Endothelial cell of umbilical vein (primary cell): ENCODE measurements at regions not wholly inside any gene's neighbourhood (a gene's known extent, or its start where the extent isn't known, plus 50 kb on each side); places are given as distances from the start of the nearest gene placed in this dataset.

ENCODE experiments used
- CTCF ChIP-seq, 2 donors: IDR thresholded peaks; 1 replicate in 1 of 2; 2 replicates in 1 of 2; pipeline ENCODE4 v1.5.1; 2011; ENCODE audit warnings: low read length in 2 of 2, mild to moderate bottlenecking in 2 of 2, moderate library complexity in 2 of 2, control low read depth in 1 of 2, inconsistent platforms in 1 of 2, low read depth in 1 of 2; ENCODE audit not compliant: insufficient read depth in 1 of 2; ENCODE audit errors: extremely low read depth in 1 of 2
- EZH2 ChIP-seq: IDR thresholded peaks from 2 replicates; pipeline ENCODE4 v1.6.1; 2012; ENCODE audit warnings: borderline replicate concordance, low read depth, mild to moderate bottlenecking, moderate library complexity, low read length, inconsistent platforms; ENCODE audit not compliant: severe bottlenecking
- FOS ChIP-seq: IDR thresholded peaks from 2 replicates; pipeline ENCODE4 v1.6.1; 2011; ENCODE audit warnings: mild to moderate bottlenecking, low read length, moderate library complexity, borderline replicate concordance; ENCODE audit not compliant: insufficient read depth
- POLR2A ChIP-seq: IDR thresholded peaks from 2 replicates; pipeline ENCODE4 v1.6.1; 2012; ENCODE audit warnings: low read depth, mild to moderate bottlenecking, control low read depth, low read length

DNA sequence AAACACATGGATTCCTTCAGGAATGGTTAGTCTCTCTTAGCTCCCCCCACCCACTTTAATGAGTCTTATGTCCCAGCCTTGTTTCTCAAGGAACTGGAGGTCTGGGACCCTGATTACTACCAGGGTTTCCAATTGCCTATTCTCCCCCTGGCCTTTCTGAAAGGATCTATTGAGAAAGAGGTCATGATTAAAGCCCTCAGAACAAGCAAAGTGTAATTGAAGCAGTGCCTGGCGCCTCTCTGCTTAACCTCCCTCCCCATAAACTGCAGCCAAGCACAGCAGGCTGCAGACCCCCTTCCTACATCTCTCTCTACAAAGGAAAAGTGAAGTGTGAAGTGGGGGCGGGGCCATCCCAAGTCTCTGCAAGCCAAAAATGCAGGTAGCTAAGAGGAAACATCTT lies 159.7 kb upstream of the CDH11 start:
- no peak for TF ChIP-seq POLR2A
- TF ChIP-seq CTCF (IDR thresholded peaks at IDR 0.05; ENCODE audit: extremely low read depth in 1 of 2, insufficient read depth in 1 of 2, low read depth in 1 of 2, low read length in 2 of 2), result no peak
- TF ChIP-seq EZH2, result no peak
- no peak for TF ChIP-seq FOS
